ENCODE measurements at regions not wholly inside any gene's neighbourhood (a gene's known extent, or its start where the extent isn't known, plus 50 kb on each side); places are given as distances from the start of the nearest gene placed in this dataset.
"Not testable (repeated sequence)": the region's sequence is repeated elsewhere in the genome, so short reads cannot be mapped to it uniquely, and the experiment has no call there.

- TF ChIP-seq CTCF (IDR thresholded peaks at IDR 0.05; ENCODE audit: low read length, missing control alignments): no peak
- H3K4me3 ChIP-seq (replicated peaks; ENCODE audit: low read depth, low read length): no peak overlapping the region
- DNase-seq (ENCODE audit: low read depth): no peak
Observed at GRCh38 chr7:157476654-157477549, 140.1 kb downstream of the DNAJB6 start.

GRCh38 chr7:157477550-157478212, 140.9 kb downstream of the DNAJB6 start:
- no peak for TF ChIP-seq CTCF (IDR thresholded peaks at IDR 0.05; ENCODE audit: low read length, missing control alignments)
- no peak for DNase-seq (ENCODE audit: low read depth)

GRCh38 chr7:157478611-157479010, 141.8 kb downstream of the DNAJB6 start:
- not testable (repeated sequence) for DNase-seq (ENCODE audit: low read depth); H3K4me3 ChIP-seq (replicated peaks; ENCODE audit: low read depth, low read length)

More at GRCh38 chr7:157477550-157478212, 140.9 kb downstream of the DNAJB6 start:
- H3K4me3 ChIP-seq (replicated peaks; ENCODE audit: low read depth, low read length): no peak overlapping the region

GRCh38 chr7:157479326-157479725, 142.5 kb downstream of the DNAJB6 start:
- no peak overlapping the region for H3K4me3 ChIP-seq (replicated peaks; ENCODE audit: low read depth, low read length)
- DNase-seq (ENCODE audit: low read depth): no peak
- no peak for TF ChIP-seq CTCF (IDR thresholded peaks at IDR 0.05; ENCODE audit: low read length, missing control alignments)

GRCh38 chr7:157480371-157481050, 143.7 kb downstream of the DNAJB6 start:
- no peak for DNase-seq (ENCODE audit: low read depth)
- H3K4me3 ChIP-seq (replicated peaks; ENCODE audit: low read depth, low read length): no peak overlapping the region
- TF ChIP-seq CTCF (IDR thresholded peaks at IDR 0.05; ENCODE audit: low read length, missing control alignments): no peak

- TF ChIP-seq CTCF (IDR thresholded peaks at IDR 0.05; ENCODE audit: low read length, missing control alignments): no peak
- no peak overlapping the region for H3K4me3 ChIP-seq (replicated peaks; ENCODE audit: low read depth, low read length)
- no peak for DNase-seq (ENCODE audit: low read depth)
Observed at GRCh38 chr7:157481389-157481788, 144.6 kb downstream of the DNAJB6 start.

- no peak for DNase-seq (ENCODE audit: low read depth)
- no peak overlapping the region for H3K4me3 ChIP-seq (replicated peaks; ENCODE audit: low read depth, low read length)
- no peak for TF ChIP-seq CTCF (IDR thresholded peaks at IDR 0.05; ENCODE audit: low read length, missing control alignments)
Observed at GRCh38 chr7:157482025-157482424, 145.2 kb downstream of the DNAJB6 start.
